GM23248 (cell line): ENCODE measurements at regions not wholly inside any gene's neighbourhood (a gene's known extent, or its start where the extent isn't known, plus 50 kb on each side); places are given as distances from the start of the nearest gene placed in this dataset.

ENCODE experiments used
- EZH2 ChIP-seq: fragments of 200-600 bp; sonication (generic); IDR thresholded peaks from 2 replicates; pipeline ENCODE4 v1.6.1; 2018; ENCODE audit warnings: antibody characterized with exemption, mild to moderate bottlenecking; ENCODE audit not compliant: insufficient read depth, poor library complexity, severe bottlenecking
- EZH2phosphoT487 ChIP-seq: fragments of 200-600 bp; sonication (generic); IDR thresholded peaks from 2 replicates; pipeline ENCODE4 v1.6.1; 2018; ENCODE audit warnings: antibody characterized with exemption, moderate library complexity, mild to moderate bottlenecking, low read depth; ENCODE audit not compliant: insufficient read depth

GRCh38 chr20:58109126-58109880, 119.2 kb downstream of the ANKRD60 start:
- no peak for TF ChIP-seq EZH2
- TF ChIP-seq EZH2phosphoT487: no peak
